ENCODE measurements at regions not wholly inside any gene's neighbourhood (a gene's known extent, or its start where the extent isn't known, plus 50 kb on each side); places are given as distances from the start of the nearest gene placed in this dataset.

DNA sequence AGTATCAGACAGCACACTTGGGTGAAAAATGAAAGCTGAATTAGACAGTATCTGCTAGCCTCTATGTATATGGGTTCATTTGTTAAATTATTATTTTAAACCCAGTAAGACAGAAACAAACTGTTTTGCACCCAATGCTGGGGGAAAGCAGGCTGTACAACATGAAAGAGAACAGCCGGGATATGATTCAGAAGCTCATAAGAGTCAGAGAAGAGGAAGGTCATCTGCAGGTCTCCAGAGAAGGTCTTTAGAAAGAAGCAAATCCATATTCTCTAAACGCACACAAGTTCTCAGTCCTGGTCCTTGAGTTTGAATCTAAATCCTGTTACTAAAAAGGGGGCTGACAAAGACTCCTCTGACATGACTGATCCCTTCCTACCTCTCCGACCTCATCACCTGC lies 155.1 kb downstream of the SIPA1L2 start:
- no peak for DNase-seq

DNA sequence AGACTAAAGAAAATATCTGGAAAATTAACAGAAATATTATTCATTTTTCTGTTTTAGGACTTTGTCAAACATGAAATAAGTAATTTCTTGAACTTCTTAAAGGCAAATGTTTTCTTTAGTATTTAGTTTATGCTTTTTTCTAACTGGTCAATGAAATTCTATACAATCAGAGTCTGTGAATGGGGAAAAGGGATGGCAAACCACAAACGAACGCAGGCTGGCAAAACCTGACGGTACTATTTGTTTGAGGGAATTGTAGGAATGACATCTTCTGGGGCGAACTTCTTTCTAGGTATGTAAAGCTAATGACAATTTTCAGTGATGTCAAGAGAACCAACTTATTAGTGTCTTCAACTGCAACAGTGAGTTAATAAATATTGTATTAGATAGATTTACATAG lies 156.0 kb downstream of the SIPA1L2 start:
- DNase-seq: no peak

DNA sequence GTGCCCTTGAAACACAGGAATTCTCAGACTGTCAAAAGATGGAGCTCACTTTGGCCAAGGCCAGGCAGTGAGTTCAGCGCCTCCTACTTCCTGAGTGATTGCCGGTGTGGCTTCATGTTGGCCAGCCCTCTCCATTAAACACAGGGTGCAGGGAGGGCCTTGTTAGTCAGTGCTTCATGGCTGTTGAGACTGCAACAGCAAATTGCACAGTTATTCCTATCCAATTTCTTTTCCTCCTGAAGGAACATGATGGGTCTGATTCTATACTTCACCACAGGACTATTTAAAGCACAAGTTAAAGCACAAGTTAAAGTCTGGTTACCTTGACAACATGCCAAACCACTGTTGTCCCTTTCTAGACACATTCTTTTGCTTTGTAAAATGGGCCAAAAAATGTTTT lies 156.6 kb downstream of the SIPA1L2 start:
- no peak for DNase-seq

DNA sequence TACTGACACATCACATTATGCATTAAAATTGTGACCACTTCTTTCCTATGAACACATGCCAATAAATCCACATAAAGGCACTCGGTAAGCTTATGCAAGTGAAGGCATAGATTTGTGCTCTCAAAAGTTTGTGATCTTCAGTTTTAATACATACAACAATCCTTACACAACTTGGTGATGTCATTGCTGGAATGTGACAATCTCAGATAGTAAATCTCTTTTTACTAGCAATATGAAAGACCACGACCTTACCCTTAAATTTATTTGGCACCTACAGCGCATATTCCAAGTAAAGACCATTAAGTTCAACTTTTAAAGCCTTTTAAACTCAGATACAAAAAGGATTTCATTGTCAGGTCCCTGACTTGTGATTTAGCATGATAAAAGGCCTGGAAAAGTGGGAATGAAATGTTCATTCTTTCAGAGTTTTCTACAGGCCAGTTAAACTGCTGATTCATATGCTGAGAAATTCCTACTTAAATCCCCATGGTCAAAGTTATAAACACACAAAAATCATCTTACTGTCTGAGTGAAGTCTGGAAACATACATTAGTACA lies 157.4 kb downstream of the SIPA1L2 start:
- no peak for DNase-seq

DNA sequence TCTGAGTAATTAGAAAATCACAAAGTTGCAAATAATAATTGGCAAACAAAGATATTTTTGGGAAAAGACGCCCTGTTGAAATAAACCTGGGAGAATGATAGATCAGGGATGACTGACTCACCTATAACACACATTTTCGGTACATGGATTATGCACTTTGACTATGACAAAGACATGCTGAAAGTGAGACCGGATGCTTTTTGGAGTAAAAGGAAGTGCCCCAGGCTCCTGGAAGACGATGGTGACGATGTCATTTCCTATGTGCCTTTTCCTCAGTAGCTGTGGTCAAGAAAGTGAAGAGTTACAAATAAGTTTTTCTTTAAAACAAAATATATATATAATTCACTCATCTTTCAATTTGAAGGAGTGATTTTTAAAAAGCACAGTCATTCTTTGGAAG lies 158.7 kb downstream of the SIPA1L2 start:
- no peak for DNase-seq

DNA sequence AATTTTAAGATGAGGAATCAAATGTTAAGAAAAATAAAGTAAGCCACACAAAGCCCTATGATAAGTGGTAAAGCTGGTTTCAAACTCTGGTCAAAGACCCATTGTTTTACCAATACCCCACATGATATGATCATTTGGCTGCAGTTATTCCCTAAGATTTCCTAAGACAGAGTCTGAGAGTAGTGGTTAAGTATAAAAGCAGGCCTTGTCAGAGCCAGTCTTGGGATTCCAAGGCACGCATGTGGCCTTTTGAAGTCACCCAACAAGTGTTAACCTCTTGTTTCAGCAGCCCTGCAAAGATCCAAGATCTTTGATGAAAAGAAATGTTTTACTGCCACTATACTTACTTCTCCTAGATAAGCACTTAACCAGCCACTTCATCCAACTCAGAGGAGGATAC lies 159.2 kb downstream of the SIPA1L2 start:
- no peak for DNase-seq

DNA sequence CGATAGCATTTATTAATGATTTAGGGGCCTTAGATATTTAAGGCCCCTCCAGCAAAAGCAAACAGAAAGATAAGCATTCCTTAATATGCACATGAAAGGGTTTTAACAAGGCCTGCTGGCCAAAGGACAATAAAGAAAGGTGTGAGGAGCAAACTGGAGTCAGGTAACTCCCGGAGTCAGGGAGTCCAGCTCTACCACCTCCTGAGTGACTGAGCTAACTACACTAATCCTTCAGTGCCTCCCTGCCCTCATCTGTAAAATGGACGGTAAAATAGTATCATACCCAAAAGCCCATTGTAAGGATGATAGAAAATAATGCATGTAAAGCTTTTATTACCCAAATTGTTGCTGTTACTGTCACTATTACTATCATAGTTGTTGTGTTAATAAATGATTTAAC lies 161.7 kb downstream of the SIPA1L2 start:
- no peak for DNase-seq

DNA sequence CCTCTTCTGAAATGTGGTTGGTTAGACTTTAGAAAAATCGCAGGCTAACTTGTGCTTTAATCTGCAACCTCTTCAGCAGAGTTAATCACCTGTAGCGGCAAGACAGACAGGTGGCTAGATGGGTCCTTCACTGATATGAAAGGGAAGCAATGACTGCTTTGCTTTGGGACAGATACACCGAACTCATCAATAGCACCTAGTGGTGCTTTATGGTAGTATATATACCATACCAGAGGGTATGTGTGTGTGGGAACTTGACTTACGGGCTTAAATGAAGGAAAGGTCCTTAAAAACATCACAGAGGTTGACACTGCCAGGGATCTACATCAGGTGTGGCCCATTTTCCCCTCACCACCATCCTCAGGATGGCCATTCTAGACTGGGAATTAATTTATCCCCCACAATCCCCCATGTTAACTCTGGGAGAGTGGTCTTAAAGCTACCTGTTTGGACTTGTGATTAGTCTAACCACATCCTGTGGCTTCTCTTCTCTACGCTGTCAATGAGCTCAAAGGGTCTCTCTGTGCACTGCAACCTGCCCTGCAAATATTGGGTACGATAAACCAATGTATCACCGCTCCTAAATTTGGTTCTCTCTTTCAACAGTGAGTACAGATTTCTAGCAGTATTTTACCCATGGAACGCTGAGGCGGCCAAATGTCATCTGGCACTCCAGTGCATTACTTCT lies 162.7 kb downstream of the SIPA1L2 start:
- no peak for DNase-seq

DNA sequence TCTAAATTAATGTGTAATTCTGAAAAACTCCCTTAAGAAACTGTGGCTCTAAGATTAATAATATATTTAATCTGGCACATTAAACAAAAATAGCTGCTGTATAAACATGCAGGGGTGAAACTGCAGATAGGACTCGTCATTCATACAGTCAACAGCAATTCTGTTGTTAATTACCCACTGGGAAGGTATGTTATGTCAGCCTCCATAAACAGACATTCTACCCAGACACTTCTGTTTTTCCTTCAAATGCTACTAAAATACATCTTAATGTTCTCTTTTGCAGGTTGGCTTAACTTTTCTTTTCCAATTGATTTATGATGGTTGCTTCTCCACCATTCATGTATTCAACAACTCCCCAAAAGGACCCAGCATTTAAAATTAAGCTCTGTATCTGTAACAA lies 165.6 kb downstream of the SIPA1L2 start:
- no peak for DNase-seq

DNA sequence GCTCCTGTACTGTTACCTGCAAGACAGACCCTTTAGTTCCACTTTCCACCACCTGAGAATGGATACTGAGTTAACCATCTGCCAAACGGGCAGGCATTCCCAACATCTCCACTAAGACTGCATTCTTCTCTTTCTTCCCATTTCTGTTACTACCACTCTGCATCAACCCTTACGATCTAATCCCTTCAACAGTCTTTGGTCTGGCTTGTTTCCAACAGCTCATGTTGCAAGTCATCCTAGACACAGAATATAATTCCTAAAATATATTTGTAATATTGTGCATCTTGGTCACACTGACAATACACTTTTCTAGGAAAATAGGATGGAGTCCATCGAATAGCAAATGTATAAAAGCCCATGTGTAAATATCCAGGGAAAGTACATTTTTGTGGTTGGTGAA lies 166.7 kb downstream of the SIPA1L2 start:
- DNase-seq: no peak

DNA sequence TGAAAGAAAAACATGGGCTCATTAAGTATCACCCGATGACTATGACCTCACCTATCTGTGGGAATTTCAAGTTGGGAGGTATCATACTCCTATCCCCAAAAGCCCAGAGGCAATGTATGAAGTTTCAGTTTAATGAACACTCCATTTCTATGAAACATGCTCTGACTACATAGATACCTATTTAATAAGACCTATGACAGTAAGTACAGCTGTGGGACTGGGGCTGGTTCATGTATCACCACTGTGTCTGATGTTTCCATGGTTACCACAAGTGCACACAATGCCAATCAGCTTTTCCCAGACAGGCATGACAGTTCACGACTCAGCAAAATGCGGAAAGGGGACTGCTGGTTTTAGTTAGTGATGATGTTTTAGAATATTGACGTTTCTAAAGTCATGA lies 167.7 kb downstream of the SIPA1L2 start:
- DNase-seq: no peak

DNA sequence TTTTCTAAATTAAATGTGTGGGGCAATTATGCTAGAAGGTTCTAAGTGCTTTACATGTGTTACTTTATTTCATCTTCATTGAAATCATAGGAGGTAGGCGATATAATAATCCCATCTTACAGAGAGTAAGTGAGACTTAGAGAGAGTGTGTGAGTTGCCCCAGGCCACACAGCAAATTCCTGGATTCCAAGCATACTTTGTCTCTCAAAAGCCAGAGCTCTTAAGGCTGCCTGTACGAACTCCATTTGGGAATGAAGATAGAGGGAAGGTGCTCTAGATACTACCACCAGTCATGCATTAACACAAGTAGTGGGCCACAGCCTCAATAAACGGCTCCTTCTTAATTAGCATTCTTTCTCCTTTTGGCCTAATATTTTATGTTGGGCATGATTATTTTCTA lies 170.1 kb downstream of the SIPA1L2 start:
- no peak for DNase-seq

DNA sequence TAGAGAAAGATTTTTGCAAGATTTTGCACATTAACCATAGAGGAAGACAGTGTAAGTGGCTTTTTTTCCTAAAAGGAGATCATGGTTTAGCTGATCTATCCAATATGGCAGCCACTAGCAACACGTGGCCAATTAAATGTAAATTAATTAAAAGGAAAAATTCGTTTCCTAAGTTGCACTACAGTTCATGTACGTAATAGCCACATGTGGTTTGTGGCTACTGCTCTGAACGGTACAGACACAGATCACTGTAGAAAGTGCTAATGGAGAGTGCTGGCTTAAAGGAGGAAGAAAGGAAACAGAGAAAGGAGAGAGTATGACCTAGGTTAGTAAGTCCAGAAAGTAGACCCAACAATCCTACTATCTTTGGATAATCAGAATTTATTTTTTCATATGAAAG lies 170.8 kb downstream of the SIPA1L2 start:
- DNase-seq: peak in 1 of 5 experiments; percentile 66

DNA sequence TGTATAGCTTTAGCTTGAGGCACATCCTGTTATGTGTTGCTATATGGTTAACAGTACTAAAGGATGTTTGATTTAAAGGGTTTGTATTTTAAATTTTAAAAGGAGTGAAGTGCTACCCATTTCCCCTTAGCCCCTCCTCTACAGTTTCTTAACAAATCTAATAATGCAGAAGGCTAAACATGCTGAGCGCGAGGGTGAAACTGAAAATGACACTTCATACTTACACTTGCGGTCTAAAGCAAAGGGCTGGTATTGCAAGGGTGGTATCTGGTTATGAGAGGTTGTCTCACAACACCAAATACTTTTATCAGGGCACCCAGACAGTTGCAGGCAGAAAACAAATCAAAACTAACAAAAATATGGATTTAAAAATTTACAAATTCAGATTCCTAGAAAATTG lies 172.3 kb downstream of the SIPA1L2 start:
- DNase-seq: peak in 2 of 5 experiments; percentile 33 to 89

DNA sequence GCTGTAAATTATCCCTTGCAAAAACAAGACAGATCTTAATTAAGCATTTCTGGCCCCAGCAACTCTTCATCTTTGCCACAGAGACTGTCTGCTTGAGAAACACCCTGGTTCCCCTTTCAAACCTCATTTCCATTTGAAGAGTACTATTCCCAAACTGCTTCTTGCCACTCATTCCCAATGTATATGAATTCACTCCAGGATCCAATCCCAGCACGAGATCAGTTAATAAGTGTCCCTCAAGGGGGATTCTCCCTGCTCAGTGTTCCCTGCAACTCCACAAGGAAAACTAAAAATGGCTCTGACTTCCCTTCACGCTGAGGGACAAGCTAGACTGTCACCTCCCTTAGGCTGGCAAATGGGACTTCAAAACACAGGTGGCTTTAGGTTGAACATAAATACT lies 173.2 kb downstream of the SIPA1L2 start:
- DNase-seq: no peak

DNA sequence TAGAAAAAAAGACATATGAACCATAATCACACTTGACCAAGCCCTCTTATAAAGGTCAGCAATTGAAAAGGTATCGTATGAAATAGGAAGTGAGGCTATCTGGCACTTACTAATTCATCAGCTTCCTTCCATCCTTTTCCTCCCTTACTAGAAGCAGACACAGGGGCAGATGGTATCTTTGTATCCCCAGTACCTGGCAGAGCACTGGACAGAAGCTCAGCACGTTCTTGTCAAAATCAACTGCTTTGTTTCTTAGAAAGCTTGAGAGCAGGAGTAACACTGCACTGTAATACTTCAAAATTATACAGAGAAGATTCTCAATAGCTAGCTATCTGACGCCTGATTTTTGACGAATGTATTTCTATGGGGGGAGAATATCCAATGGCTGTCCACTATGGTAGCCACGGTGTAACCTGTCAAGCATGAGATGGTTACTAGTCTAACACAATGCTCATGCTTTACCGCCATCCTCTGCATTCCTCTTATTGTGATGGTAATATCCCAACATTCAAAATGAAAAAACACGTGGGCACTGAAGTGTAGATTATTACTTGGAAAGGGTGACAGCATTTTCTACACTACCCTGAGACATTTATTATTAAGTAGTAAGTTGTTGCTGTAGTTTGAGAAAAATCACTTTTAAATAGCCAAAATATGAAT lies 175.6 kb downstream of the SIPA1L2 start:
- no peak for DNase-seq

DNA sequence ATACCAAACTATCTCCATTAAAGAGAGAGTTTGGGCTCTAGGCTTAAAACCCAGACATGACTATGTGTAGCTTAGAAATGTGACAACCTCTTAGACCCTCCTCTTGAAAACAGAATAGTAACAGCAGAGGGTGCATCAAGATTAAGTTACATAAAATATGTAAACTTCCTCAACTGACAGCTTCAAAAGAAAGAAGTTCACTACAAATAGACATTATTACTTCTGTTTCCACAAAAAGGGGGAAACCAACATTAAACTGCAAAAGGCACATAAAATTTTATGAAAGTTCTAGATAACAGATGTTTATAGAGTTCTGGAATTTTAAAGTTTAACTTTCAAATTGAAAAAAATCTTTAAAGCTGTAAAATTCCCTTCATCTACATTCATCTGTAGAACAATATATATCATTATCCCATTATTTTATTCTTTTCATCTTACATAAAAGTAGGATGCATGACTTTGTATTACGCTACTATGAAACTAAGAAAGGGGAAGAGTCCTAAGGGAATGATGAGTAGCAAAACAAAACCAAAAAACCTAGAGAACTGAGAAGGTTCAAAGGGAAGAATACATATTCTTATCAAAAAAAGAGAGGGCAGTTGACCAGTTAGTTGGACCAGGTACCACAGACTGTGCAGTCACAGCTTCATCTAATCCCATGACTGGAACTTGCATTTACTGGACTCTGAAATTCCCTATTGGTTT lies 177.0 kb downstream of the SIPA1L2 start:
- no peak for DNase-seq

DNA sequence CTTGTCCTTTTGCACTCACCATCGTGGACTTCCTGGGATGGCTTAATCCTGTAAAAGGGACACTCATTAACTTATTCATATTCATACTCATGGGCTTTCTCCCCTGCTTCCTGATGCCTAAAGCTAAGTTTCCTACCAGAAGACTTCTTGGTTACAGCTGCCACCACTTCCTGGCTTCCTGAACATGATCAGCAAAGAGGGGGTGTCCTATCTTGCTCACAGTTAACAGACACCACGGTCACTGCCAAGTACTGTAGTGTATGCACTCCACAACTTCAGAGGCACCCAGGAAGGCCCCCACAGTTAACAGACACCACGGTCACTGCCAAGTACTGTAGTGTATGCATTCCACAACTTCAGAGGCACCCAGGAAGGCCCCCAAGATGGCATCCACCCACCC lies 177.8 kb downstream of the SIPA1L2 start:
- DNase-seq: peak in 1 of 5 experiments; percentile 18

DNA sequence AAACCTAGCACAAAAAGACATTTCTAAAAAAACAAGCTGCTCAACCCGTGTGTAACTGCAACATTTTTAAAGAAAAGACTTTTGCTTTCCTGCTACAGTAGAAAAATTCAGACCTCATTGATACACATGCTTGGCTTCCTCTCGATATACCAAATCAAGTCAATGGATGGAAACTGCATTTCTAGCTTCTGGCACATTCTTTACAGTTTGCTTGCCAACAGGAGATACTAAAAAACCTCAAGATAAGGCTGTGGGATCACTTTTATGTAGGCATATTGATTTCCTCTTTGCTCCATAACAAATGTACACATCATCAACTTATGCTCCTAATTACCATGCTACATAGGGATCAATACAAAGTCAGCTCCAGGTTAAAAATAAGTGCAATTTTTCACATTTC lies 178.4 kb downstream of the SIPA1L2 start:
- no peak for DNase-seq

DNA sequence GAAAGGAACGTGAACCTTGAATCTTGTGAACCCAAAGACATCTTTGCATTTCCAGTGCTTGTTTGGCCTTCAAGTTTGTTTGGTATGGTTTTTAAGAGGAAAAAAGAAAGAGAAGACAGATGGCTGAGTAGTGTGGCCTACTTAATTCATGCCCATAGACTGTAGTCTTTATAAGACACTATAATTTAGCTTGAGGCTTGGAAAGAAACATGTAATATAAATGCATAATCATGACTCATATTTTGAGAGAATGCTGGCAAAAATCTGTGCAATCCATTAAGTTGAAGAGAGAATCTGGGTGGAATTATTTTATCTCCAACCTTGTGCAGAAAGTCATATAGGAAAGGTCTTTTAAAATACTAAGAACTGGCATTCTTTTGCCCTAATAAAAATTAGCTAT lies 179.3 kb downstream of the SIPA1L2 start:
- DNase-seq: no peak

DNA sequence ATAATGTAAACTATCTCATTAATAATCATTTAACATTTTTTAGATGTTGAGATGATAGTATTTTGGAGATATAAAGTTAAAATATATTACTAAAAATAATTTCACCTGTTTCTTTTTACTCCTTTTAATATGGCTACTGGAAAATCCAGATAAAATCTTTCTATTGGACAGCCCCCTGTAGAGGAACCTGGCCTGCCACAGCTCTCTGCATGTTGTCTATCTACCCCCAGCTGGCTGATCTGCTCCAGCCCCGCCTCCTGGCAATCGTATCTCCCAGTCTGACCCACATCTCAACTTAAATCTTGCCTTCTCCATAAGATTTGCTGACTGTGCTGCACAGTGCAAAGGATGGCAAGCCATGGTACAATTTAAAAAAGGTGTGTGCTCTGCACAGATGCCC lies 182.8 kb downstream of the SIPA1L2 start:
- DNase-seq: no peak

DNA sequence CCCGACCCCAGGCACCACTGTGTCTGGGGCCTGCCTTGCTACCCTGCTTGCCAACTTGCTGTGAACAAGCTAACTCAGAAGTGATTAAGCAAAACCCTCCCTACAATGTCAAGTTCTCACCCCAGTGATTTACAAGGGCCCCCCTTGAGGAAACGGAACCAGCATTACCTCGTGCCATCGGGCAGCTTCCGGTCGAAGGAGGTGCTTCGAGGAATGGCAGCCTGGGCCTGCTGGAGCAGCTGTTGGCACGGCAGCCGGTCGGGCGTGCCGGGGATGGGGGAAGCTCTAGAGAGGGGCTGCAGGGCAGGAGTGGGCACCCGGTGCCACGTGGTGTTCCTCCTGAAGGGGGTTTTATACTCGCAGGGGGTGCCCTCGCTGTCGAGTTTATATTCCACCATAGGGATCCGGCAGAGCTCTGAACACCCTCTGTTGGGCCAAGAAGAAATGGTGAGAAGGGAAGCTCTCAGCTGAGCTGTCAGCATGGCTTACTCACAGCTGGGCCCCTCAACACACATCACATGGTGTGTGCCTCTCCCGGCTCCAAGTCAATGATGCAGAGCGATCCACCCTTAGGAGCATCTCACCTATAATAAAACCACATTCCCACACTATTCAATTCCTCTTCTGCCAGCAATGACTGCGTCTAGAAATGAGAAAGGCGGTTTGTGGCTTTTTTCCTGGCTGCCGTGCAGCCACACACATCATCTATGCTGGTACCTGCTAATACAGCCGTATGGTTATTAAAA lies 184.4 kb downstream of the SIPA1L2 start:
- no peak for DNase-seq

DNA sequence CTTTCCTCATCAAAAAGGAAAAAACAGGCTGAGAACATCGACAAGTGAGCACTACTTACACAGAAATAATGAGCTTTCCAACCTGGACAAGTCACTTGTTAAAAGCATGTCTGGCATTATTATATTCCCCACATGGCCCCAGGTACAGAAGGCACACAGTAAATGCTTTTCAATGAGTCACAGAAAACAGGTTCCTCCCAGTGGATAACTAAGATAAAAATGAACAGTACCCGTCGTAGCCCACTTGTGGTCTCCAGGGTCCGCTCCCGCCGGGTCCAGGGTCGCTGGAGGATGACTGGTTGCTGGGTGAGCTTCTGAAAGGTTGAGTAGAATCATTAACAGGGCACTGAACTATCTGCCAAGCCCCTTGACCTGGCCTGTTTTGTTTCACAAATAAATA lies 186.6 kb downstream of the SIPA1L2 start:
- no peak for DNase-seq
